Effector CD4-positive, alpha-beta T cell (primary cell): ENCODE measurements at regions not wholly inside any gene's neighbourhood (a gene's known extent, or its start where the extent isn't known, plus 50 kb on each side); places are given as distances from the start of the nearest gene placed in this dataset.

Experiments used
- DNase-seq: peaks from one replicate; pipeline ENCODE4 v3.0.0-alpha.2; 2020

DNA sequence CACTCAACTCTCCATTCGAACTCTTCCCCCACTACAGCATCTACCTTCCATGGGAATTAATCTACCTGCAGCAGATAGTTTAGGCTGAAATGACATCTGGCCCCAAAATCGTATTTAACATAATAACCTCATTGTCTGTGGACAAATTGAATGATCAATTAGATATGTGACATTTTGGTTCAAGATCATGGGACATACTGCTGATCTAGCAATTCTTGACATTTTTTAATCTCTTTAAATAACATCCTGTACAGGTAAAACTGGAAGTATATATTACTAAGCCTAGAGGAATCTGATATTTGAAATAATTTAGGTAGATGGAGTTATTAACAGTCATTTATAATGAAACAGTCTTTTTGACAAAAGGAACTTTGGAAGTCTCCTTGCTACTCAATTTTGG is 702.5 kb downstream of the NLGN4X start:
- DNase-seq = no peak

DNA sequence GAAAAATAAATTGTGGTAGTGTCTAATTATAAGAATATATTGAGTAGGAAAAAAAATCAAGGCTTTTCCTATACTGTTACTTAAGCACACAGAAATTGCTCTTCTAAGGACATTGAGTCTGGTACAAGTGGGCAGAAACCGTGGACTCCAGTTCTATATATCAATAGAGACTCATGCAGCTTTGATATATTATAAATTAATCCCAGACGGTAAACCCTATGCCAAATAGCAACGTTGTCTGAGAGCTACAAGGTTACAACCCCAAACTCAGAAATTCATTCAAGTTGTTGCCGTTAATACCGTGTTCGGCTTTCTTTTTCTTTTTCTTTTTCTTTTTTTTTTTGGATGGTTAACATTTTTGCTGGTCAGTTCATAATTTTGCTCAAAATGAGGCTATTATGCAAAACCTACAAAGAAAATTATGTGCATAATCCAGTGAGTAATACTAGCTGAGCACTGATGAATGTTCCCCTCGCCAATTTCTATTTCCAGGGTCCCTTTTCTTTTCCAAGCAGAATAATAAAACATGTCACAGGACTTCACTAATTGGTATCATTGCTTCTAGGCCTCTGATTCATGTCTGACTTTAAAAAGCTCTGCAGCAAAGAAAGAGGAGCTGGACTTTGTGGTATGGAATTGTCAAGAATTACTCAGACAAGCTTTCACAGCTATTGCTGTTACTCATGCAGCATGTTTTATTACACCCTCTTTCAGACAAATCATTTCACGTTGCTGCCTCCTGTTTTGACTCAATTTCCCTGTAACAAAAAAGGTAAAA is 737.7 kb downstream of the NLGN4X start:
- no peak for DNase-seq

- no peak for DNase-seq
Measured at GRCh38 chrX:5474282-5474681, 754.4 kb downstream of the NLGN4X start.

DNA sequence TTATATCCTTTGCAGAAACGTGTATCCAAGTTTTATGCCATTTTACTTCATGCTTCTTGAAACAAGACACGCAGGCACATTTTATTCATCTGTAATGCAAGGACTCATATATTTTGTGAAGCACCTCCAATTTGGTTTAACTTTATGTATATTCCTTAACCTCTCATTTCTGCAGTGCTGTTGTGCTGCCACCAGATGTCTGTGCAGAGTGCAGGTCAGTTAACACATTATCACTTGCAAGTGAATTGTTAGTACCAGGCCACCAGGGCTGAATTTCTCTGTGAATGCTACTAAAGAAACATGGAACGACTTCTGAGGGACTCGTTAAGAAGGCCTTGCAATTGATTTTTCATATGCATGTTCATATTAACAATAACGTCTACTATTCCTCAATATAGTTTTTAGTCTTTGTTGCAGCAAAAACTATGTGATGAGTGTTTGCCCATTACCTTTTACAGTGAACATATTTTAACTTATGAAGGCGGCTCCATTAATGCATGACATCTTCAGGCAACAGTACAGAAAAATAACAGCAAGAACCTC is 770.3 kb downstream of the NLGN4X start:
- DNase-seq = no peak

DNA sequence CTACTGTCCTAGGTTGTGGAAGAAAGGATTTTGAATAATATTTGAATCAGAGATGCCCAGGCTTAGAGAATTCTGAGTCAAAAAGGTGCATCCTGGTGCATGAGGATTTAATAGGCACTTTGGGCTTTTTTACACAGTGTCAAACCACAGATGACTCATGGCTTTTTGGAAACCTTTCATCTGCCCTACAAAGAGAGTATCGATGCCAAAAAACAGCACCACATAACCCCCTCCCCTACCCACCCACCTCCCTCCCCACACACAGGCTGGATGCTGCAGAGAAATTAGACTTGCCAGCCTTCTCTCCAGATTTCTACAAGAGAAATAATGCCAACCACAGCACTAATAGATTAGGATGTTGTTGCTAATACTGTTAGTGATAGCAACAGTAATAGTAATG is 779.3 kb downstream of the NLGN4X start:
- DNase-seq = no peak

- DNase-seq = no peak
Measured at GRCh38 chrX:5431823-5432222, 796.8 kb downstream of the NLGN4X start.

- DNase-seq = no peak
Measured at GRCh38 chrX:5425119-5425518, 803.5 kb downstream of the NLGN4X start.

- no peak for DNase-seq
Measured at GRCh38 chrX:5417381-5417780, 811.3 kb downstream of the NLGN4X start.

GRCh38 chrX:5415738-5416137 is 812.9 kb downstream of the NLGN4X start:
- DNase-seq = no peak

DNA sequence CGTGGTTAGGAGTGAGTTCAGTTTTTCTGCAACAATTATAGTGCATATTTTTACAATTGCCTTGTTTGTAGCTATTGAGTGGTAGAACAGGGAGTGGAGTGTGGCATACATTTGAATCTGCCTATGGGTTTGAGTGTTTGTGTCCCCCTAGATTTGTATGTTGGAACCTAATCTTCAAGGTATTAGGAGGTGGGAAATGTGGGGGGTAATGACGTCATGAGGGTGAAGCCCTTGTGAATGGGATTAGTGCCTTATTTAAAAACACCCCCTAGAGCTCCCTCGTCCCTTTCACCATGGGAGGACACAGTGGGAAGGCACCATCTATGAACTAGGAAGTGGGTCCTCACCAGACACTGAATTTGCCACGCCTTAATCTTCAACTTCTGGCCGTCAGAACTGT is 819.6 kb downstream of the NLGN4X start:
- no peak for DNase-seq

- DNase-seq = no peak
Measured at GRCh38 chrX:5402461-5402860, 826.2 kb downstream of the NLGN4X start.

GRCh38 chrX:5399403-5399802 is 829.3 kb downstream of the NLGN4X start:
- DNase-seq = no peak

GRCh38 chrX:5397409-5397808 is 831.3 kb downstream of the NLGN4X start:
- DNase-seq = no peak

GRCh38 chrX:5390376-5390775 is 838.3 kb downstream of the NLGN4X start:
- DNase-seq = no peak

DNA sequence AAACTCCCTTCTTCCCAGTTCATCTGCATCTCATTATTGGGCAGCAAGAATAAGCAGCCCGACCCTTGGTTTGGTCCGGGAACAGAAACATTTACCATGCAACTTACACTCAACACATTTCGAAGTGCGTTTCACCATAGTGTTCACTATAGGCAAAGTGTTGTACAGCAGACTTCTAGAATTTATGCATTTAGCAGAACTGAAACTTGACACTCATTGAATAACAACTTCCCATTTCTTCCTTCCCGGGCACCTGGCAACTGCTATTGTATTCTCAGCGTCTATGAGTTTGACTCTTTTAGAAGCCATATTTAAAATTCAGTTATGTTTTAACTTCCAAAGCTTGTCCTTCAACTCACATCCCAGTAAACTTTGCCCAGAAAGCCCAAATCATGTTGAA is 840.6 kb downstream of the NLGN4X start:
- no peak for DNase-seq

DNA sequence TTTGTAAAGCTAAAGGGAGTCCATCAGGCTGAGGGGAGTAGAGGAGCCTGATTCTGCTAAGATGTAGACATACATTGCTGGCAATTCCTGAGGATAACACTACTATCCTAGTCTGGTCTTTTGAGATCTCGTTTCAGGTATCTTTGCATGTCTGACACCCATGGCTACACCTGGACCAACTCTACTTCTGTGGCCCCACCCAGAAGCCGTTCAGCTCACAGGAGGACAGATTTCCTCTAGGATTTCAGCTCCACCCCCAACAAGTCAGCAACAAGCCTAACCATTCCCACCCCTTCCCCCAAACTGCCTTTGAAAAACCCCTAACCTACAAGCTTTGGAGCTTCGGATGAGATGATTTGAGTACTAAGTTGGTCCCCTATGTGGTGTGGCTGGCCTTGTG is 848.2 kb downstream of the NLGN4X start:
- no peak for DNase-seq

GRCh38 chrX:5341902-5342301 is 886.8 kb downstream of the NLGN4X start:
- DNase-seq = no peak

DNA sequence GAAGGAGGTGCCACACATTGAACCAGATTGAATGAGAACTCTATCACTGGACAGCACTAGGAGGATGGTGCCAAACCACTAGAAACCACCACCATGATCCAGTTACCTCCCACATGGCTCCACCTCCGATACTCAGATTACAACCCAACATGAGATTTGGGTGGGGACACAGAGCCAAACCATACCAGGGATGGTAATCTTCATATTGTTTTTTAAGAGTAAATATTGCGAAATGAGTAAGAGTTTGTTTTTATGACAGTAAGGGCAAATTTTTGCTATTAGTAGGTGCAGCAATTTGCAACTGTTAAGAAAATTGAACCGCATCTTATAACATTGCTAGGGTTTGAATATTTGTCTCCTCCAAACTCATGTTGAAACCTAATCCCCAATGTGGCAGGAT is 891.5 kb downstream of the NLGN4X start:
- no peak for DNase-seq

GRCh38 chrX:5324546-5324945 is 904.1 kb downstream of the NLGN4X start:
- no peak for DNase-seq

DNA sequence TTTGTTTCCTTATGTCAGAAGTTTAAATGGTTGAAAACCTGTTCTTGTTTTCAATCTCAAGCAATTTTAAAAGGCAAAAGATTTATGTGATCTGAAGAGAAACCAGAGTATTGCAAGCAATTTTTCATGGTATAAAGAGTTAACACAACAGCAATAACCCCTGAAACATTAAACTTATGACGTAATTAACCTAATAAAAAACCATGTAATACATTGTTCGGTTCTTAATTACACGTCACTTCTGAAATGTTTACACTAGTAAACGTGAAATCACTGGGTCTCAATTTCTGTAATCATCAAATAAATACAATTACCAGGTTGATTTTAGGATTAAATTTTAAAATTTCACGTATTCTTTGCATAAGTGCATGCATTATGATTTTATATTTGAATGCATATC is 914.5 kb downstream of the NLGN4X start:
- DNase-seq = no peak

DNA sequence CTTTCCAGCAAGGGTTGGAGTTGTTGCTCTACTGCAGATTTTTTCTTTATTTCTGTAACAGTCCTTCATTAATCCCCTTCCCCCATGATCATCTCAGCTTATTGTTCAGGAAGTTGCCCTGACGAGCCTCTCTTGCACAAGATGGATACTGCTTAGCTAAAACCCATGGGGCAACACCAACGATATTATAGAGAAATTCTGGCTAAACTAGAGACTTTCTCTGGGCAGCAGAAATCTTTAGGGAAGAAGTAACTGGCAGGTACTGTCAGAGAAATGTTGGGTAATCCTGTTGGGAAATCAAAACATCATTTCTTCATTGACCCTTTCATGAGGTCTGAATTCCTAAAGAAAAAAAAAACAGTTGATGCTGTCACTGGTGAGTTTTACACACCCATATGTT is 921.3 kb downstream of the NLGN4X start:
- no peak for DNase-seq

DNA sequence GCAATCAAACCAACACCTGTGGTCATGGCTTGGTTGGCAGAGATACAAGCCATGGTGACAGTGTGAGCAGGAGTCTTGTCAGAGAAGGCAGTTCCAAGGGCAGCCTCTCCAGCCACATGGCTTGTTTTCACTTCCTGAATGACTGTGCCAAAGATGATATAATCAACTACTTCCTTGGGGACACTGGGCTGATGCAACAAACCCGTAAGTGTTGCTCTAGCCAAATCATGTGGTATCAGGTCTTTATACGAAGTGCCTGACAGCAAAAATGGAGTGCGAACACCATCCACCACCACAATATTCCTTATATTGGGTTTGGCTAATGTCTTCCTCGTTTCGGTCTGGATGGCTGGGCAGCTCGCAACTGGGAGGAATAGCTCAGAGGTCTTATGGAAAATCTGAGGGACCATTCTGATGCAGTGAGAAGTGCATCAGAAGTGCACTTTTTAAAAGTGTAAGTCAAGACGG is 922.0 kb downstream of the NLGN4X start:
- DNase-seq = no peak

GRCh38 chrX:5305452-5305851 is 923.2 kb downstream of the NLGN4X start:
- DNase-seq = no peak

DNA sequence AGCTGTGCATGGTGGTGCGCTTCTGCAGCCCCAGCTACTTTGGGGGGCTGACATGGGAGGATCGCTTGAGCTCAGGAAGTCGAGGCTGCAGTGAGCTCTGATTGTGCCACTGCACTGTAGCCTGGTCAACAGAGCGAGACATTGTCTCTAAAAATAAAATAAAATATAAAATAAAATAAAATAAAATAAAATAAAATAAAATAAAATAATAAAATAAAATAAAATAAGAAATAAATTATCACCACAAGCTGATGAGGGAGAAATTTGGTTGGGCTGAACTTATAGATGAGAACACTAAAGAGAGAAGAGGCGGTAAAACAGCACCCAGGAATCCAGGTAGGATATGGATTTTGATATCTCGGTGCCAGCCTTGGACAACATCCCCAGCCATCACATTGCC is 933.7 kb downstream of the NLGN4X start:
- DNase-seq = no peak

DNA sequence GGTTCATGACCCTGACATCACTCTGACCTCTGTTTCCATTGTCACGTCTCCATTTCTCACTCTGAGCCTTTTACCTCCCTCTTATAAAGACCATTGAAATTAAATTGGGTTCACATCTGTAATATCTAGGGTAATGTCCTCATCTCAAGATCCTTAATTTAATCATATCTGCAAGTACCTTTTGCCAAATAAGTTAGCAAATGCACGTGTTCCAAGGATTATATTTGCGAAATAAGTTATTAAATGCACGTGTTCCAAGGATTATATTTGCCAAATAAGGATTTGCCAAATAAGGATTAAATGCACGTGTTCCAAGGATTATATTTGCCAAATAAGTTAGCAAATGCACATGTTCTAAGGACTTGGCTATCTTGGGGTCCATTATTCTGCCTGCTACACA is 938.0 kb downstream of the NLGN4X start:
- no peak for DNase-seq
